ENCODE measurements at regions not wholly inside any gene's neighbourhood (a gene's known extent, or its start where the extent isn't known, plus 50 kb on each side); places are given as distances from the start of the nearest gene placed in this dataset.
A peak's percentile ranks its signal among the peaks of the same experiment; 100 is the strongest.

DNA sequence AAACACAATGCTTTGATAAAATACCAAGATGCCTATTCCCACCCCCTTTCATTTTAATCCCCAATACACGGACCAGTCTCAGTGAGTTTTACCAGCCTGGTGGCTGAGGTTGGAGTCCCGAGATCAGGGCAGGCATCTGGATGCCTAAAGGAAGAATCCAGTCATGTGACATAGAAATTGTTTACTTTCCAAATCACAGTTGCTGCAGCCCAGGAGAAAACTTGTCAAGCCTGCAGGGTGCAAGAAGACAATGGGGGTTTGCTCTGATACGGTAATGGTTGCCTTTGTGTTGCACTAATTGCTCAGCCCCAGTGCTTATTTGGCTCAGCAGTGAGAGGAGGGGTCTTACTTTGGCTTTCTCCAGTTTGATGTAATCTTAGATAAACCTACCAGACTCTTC lies 308.5 kb upstream of the POU3F2 start:
- DNase-seq (ENCODE audit: low spot score), result peak; percentile 83
- Histone ChIP-seq H3K4me3 (peak overlapping the region; percentile 25), H3K9ac (no peak overlapping the region), H3K4me2 (peak overlapping the region; percentile 60), H3K36me3 (no peaks in the 10 kb centered on the region), H3F3A (ENCODE audit: low read depth) (peaks cover 24% of the 10 kb centered on the region), H3K79me2 (ENCODE audit: low read depth) (no peaks in the 10 kb centered on the region), H4K20me1 (ENCODE audit: low read depth) (no peaks in the 10 kb centered on the region), H3K27me3 (no peaks in the 10 kb centered on the region), H3K27ac (peak overlapping the region; percentile 26), H3K4me1 (peaks cover 34% of the 10 kb centered on the region), H2AFZ (replicated peaks) (no peak overlapping the region), H3K9me3 (ENCODE audit: low read depth) (peaks cover 4% of the 10 kb centered on the region)
- H3K36me3 Mint-ChIP-seq, result peaks cover 4% of the 10 kb centered on the region
- H3K27ac Mint-ChIP-seq, result no peak overlapping the region
- peaks cover 18% of the 10 kb centered on the region for H3K4me1 Mint-ChIP-seq
- H3K9me3 Mint-ChIP-seq, result peaks cover 25% of the 10 kb centered on the region
- peaks cover 9% of the 10 kb centered on the region for H3K27me3 Mint-ChIP-seq (ENCODE audit: insufficient read depth, low read depth)
- no peak overlapping the region for H3K4me3 Mint-ChIP-seq
- TF ChIP-seq EZH2phosphoT487 (IDR thresholded peaks at IDR 0.05) (peak; percentile 41), EZH2 (IDR thresholded peaks at IDR 0.05) (no peak)
- TF ChIP-seq, protein P1, sequence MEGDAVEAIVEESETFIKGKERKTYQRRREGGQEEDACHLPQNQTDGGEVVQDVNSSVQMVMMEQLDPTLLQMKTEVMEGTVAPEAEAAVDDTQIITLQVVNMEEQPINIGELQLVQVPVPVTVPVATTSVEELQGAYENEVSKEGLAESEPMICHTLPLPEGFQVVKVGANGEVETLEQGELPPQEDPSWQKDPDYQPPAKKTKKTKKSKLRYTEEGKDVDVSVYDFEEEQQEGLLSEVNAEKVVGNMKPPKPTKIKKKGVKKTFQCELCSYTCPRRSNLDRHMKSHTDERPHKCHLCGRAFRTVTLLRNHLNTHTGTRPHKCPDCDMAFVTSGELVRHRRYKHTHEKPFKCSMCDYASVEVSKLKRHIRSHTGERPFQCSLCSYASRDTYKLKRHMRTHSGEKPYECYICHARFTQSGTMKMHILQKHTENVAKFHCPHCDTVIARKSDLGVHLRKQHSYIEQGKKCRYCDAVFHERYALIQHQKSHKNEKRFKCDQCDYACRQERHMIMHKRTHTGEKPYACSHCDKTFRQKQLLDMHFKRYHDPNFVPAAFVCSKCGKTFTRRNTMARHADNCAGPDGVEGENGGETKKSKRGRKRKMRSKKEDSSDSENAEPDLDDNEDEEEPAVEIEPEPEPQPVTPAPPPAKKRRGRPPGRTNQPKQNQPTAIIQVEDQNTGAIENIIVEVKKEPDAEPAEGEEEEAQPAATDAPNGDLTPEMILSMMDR (IDR thresholded peaks at IDR 0.05), result no peak

DNA sequence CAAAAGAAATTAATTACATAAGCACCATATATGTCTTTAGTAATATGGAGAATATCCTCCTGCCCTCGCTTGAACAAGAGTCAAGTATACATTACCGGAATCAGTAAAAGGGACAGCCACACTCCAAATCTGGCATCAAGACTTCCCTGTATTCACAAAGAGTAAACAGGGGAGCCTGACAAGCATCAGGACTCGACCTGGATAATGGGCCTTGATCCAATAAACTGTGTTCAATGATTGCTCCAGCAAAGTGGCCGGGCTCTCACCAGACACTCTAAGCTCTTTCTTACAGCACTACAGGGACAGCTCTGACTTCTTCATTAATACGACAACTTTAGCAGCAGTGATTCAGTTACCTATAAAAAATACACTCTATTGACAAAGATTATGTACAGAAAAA lies 307.9 kb upstream of the POU3F2 start:
- Mint-ChIP-seq H3K4me3 (no peak overlapping the region), H3K9me3 (peaks cover 19% of the 10 kb centered on the region), H3K4me1 (peaks cover 18% of the 10 kb centered on the region), H3K27me3 (ENCODE audit: insufficient read depth, low read depth) (peaks cover 9% of the 10 kb centered on the region), H3K27ac (peak overlapping the region; percentile 8), H3K36me3 (no peaks in the 10 kb centered on the region)
- TF ChIP-seq EZH2phosphoT487 (IDR thresholded peaks at IDR 0.05), result no peak
- TF ChIP-seq EZH2 (IDR thresholded peaks at IDR 0.05), result no peak
- TF ChIP-seq, protein P1 (IDR thresholded peaks at IDR 0.05), result no peak
- peak overlapping the region; percentile 25 for H3K4me3 ChIP-seq
- H2AFZ ChIP-seq (replicated peaks), result no peak overlapping the region
- peak overlapping the region; percentile 60 for H3K4me2 ChIP-seq
- H3K27ac ChIP-seq, result no peak overlapping the region
- H3F3A ChIP-seq (ENCODE audit: low read depth), result peaks cover 24% of the 10 kb centered on the region
- H3K9ac ChIP-seq, result no peak overlapping the region
- H3K4me1 ChIP-seq, result peaks cover 34% of the 10 kb centered on the region
- no peaks in the 10 kb centered on the region for H3K36me3 ChIP-seq
- no peaks in the 10 kb centered on the region for H4K20me1 ChIP-seq (ENCODE audit: low read depth)
- H3K79me2 ChIP-seq (ENCODE audit: low read depth), result no peaks in the 10 kb centered on the region
- H3K27me3 ChIP-seq, result no peaks in the 10 kb centered on the region
- H3K9me3 ChIP-seq (ENCODE audit: low read depth), result peaks cover 4% of the 10 kb centered on the region
- peak; percentile 61 for DNase-seq (ENCODE audit: low spot score)

DNA sequence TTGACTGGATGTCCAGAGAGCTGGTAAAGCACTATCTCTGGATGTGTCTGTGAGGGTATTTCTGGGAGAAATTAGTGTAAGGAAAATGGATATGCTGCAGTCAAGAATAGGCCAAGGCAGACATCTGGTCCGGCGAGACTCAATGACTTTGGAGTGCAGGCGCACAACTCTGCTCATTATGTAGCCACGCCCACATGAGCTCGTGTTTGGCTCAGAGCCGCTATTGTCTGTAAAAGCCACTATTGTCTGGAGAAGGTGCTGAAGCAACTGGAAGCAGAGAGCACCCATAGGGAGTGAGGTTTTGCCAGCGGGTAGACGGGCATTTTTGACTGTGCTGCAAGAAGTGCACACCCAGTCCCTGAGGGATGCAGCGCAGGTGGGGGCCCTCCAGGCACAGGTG lies 305.0 kb upstream of the POU3F2 start:
- H3K27me3 ChIP-seq, result no peaks in the 10 kb centered on the region
- Mint-ChIP-seq H3K4me3 (no peak overlapping the region), H3K4me1 (peaks cover 18% of the 10 kb centered on the region), H3K36me3 (peaks cover 4% of the 10 kb centered on the region), H3K9me3 (peaks cover 26% of the 10 kb centered on the region), H3K27me3 (ENCODE audit: insufficient read depth, low read depth) (peaks cover 7% of the 10 kb centered on the region), H3K27ac (no peak overlapping the region)
- H3K9ac ChIP-seq, result no peak overlapping the region
- no peak overlapping the region for H3K27ac ChIP-seq
- no peak overlapping the region for H3K4me2 ChIP-seq
- H3K4me3 ChIP-seq, result no peak overlapping the region
- TF ChIP-seq, protein P1 (IDR thresholded peaks at IDR 0.05), result no peak
- TF ChIP-seq EZH2 (IDR thresholded peaks at IDR 0.05) (no peak), EZH2phosphoT487 (IDR thresholded peaks at IDR 0.05) (no peak)
- H3K4me1 ChIP-seq, result peaks cover 34% of the 10 kb centered on the region
- H3K36me3 ChIP-seq, result no peaks in the 10 kb centered on the region
- H4K20me1 ChIP-seq (ENCODE audit: low read depth), result no peaks in the 10 kb centered on the region
- no peak for DNase-seq (ENCODE audit: low spot score)
- H3K9me3 ChIP-seq (ENCODE audit: low read depth), result no peaks in the 10 kb centered on the region
- peaks cover 24% of the 10 kb centered on the region for H3F3A ChIP-seq (ENCODE audit: low read depth)
- H2AFZ ChIP-seq (replicated peaks), result no peak overlapping the region
- no peaks in the 10 kb centered on the region for H3K79me2 ChIP-seq (ENCODE audit: low read depth)

Measured in neural progenitor cell (in vitro differentiated cells).